IPS-20b (cell line): ENCODE measurements at regions not wholly inside any gene's neighbourhood (a gene's known extent, or its start where the extent isn't known, plus 50 kb on each side); places are given as distances from the start of the nearest gene placed in this dataset.
A peak's percentile ranks its signal among the peaks of the same experiment; 100 is the strongest.
"Not testable (repeated sequence)": the region's sequence is repeated elsewhere in the genome, so short reads cannot be mapped to it uniquely, and the experiment has no call there.

Experiments
- H3K27ac ChIP-seq: one replicate; pipeline ENCODE4 v1.5.1; 2013; ENCODE audit warnings: low read length
- H3K27me3 ChIP-seq: 2 replicates; pipeline ENCODE4 v1.6.1; 2013; ENCODE audit warnings: mild to moderate bottlenecking, low read length, inconsistent platforms; ENCODE audit not compliant: insufficient read depth
- H3K36me3 ChIP-seq: 2 replicates; pipeline ENCODE4 v1.6.1; 2013; ENCODE audit warnings: low read depth, mild to moderate bottlenecking, inconsistent platforms, low read length, moderate library complexity; ENCODE audit not compliant: insufficient read depth
- H3K4me1 ChIP-seq: 2 replicates; pipeline ENCODE4 v1.6.1; 2013; ENCODE audit warnings: mild to moderate bottlenecking, control low read depth, inconsistent platforms, low read length, moderate library complexity; ENCODE audit not compliant: insufficient read depth
- H3K4me3 ChIP-seq: 2 replicates; pipeline ENCODE4 v1.5.1; 2013; ENCODE audit warnings: mild to moderate bottlenecking, low read length, inconsistent platforms
- H3K9ac ChIP-seq: 2 replicates; pipeline ENCODE4 v1.6.1; 2013; ENCODE audit warnings: low read depth, mild to moderate bottlenecking, inconsistent platforms, low read length, moderate library complexity
- H3K9me3 ChIP-seq: 2 replicates; pipeline ENCODE4 v1.6.1; 2013; ENCODE audit warnings: mild to moderate bottlenecking, low read depth, low read length, inconsistent platforms; ENCODE audit not compliant: insufficient read depth

DNA sequence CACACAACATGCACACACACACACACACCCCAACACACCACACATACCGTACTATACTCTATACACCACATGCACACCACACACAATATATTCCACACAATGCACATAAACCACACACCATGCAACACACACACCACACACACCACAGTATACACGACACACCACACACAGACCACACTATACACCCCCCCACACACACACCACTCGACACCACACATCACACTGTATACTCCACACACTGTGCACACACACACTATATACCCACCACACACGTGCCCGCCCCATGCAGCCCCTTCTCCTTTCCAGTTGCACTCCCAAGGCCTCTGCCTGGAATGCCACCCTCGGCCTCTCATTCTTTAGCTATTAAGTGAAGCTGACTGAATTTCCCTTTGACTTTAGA lies 148.2 kb upstream of the NOCT start:
- H3K4me1 ChIP-seq: peaks cover 6% of the 10 kb centered on the region
- no peak overlapping the region for H3K4me3 ChIP-seq
- H3K27ac ChIP-seq: no peak overlapping the region
- H3K9ac ChIP-seq: no peak overlapping the region
- no peaks in the 10 kb centered on the region for H3K27me3 ChIP-seq
- no peaks in the 10 kb centered on the region for H3K9me3 ChIP-seq
- H3K36me3 ChIP-seq: no peaks in the 10 kb centered on the region

DNA sequence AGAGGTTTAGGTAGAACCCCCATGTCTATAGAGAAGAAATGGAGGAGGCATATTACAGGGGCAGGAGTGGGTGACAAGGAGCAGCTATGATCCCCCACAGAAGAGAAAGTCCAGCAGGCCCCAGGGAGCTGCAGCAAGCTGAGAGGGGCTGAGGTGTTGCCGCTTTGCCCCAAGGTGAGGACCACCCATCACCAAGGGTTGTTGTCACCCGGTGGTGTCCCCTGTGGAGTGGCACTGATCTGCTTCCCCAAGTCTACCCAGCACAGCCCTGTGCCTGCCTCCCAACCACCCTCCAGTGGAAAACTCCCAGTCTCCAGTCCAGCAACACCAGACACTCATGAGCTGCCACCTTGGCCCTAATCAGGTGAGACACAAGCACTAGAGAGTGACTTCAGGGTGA lies 149.3 kb upstream of the NOCT start:
- H3K36me3 ChIP-seq: no peaks in the 10 kb centered on the region
- H3K9me3 ChIP-seq: no peaks in the 10 kb centered on the region
- H3K9ac ChIP-seq: no peak overlapping the region
- no peak overlapping the region for H3K4me3 ChIP-seq
- H3K4me1 ChIP-seq: peaks cover 3% of the 10 kb centered on the region
- no peak overlapping the region for H3K27ac ChIP-seq
- H3K27me3 ChIP-seq: no peaks in the 10 kb centered on the region

- H3K36me3 ChIP-seq: no peaks in the 10 kb centered on the region
- peaks cover 3% of the 10 kb centered on the region for H3K4me1 ChIP-seq
- H3K4me3 ChIP-seq: no peak overlapping the region
- no peaks in the 10 kb centered on the region for H3K27me3 ChIP-seq
- no peak overlapping the region for H3K27ac ChIP-seq
- H3K9me3 ChIP-seq: no peaks in the 10 kb centered on the region
- no peak overlapping the region for H3K9ac ChIP-seq
These were observed 149.8 kb upstream of the NOCT start for GRCh38 chr4:138865765-138866164.

GRCh38 chr4:138864961-138865720 lies 150.4 kb upstream of the NOCT start:
- no peak overlapping the region for H3K4me3 ChIP-seq
- no peaks in the 10 kb centered on the region; the same call in 1 of the 2 replicates for H3K4me1 ChIP-seq
- H3K36me3 ChIP-seq: no peaks in the 10 kb centered on the region
- no peak overlapping the region for H3K9ac ChIP-seq
- no peaks in the 10 kb centered on the region for H3K9me3 ChIP-seq
- H3K27me3 ChIP-seq: no peaks in the 10 kb centered on the region
- no peak overlapping the region for H3K27ac ChIP-seq

GRCh38 chr4:138863160-138863559 lies 152.4 kb upstream of the NOCT start:
- H3K27ac ChIP-seq: no peak overlapping the region
- H3K4me3 ChIP-seq: no peak overlapping the region
- no peak overlapping the region for H3K9ac ChIP-seq
- no peaks in the 10 kb centered on the region for H3K9me3 ChIP-seq
- no peaks in the 10 kb centered on the region for H3K36me3 ChIP-seq
- H3K27me3 ChIP-seq: no peaks in the 10 kb centered on the region
- no peaks in the 10 kb centered on the region; the same call in 1 of the 2 replicates for H3K4me1 ChIP-seq

- Histone ChIP-seq H3K9me3 (no peaks in the 10 kb centered on the region), H3K4me1 (no peaks in the 10 kb centered on the region; the same call in 1 of the 2 replicates), H3K9ac (no peak overlapping the region), H3K36me3 (no peaks in the 10 kb centered on the region), H3K27me3 (no peaks in the 10 kb centered on the region), H3K4me3 (no peak overlapping the region), H3K27ac (no peak overlapping the region)
These were observed 154.4 kb upstream of the NOCT start for GRCh38 chr4:138861135-138861534.

- H3K9ac ChIP-seq, H3K4me3 ChIP-seq, H3K36me3 ChIP-seq, H3K27ac ChIP-seq, H3K9me3 ChIP-seq, H3K4me1 ChIP-seq, H3K27me3 ChIP-seq: not testable (repeated sequence)
These were observed 155.2 kb upstream of the NOCT start for GRCh38 chr4:138860357-138860756.

- Histone ChIP-seq H3K36me3 (no peaks in the 10 kb centered on the region), H3K27me3 (no peaks in the 10 kb centered on the region), H3K4me1 (no peaks in the 10 kb centered on the region), H3K9ac (no peak overlapping the region), H3K4me3 (no peak overlapping the region), H3K27ac (no peak overlapping the region), H3K9me3 (no peaks in the 10 kb centered on the region)
These were observed 156.3 kb upstream of the NOCT start for GRCh38 chr4:138859254-138859653.

GRCh38 chr4:138858419-138858818 lies 157.2 kb upstream of the NOCT start:
- H3K36me3 ChIP-seq: no peaks in the 10 kb centered on the region
- no peaks in the 10 kb centered on the region for H3K27me3 ChIP-seq
- H3K4me1 ChIP-seq: no peaks in the 10 kb centered on the region
- no peak overlapping the region for H3K4me3 ChIP-seq
- H3K9ac ChIP-seq: no peak overlapping the region
- no peaks in the 10 kb centered on the region for H3K9me3 ChIP-seq
- no peak overlapping the region for H3K27ac ChIP-seq

GRCh38 chr4:138857416-138857815 lies 158.2 kb upstream of the NOCT start:
- Histone ChIP-seq H3K9ac (no peak overlapping the region), H3K27me3 (no peaks in the 10 kb centered on the region), H3K4me1 (peaks cover 3% of the 10 kb centered on the region), H3K36me3 (no peaks in the 10 kb centered on the region), H3K27ac (no peak overlapping the region), H3K4me3 (no peak overlapping the region), H3K9me3 (no peaks in the 10 kb centered on the region)

DNA sequence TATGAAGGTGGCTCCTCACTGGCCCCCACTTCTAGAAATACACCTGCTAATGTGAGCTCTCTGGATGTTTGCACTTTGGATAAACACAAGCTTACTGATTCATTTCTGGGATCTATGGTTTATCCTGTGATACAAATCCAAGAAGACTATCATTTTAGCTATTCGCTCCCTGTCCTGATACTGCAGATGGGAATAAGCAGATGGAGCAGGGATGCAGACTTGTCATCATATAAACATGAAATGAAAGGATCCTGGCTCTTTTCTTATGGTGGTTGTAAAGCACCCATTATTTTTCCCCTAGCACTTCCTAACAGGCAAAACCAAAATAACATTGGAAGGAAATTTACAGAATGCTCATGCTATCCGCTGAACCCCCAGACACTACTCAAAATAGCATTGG lies 162.9 kb upstream of the NOCT start:
- Histone ChIP-seq H3K27me3 (no peaks in the 10 kb centered on the region), H3K9ac (no peak overlapping the region), H3K9me3 (no peaks in the 10 kb centered on the region), H3K4me1 (peaks cover 11% of the 10 kb centered on the region), H3K36me3 (no peaks in the 10 kb centered on the region), H3K27ac (no peak overlapping the region), H3K4me3 (peak overlapping the region; percentile 62; the same call in 1 of the 2 replicates)

GRCh38 chr4:138851391-138852335 lies 163.9 kb upstream of the NOCT start:
- H3K27me3 ChIP-seq: no peaks in the 10 kb centered on the region
- H3K9ac ChIP-seq: peak overlapping the region; percentile 7; the same call in 1 of the 2 replicates
- peaks cover 11% of the 10 kb centered on the region for H3K4me1 ChIP-seq
- no peaks in the 10 kb centered on the region for H3K36me3 ChIP-seq
- peak overlapping the region; percentile 62 for H3K4me3 ChIP-seq
- H3K9me3 ChIP-seq: no peaks in the 10 kb centered on the region
- no peak overlapping the region for H3K27ac ChIP-seq
